Activated T-helper 1 cell treated with anti-CD3 and anti-CD28 coated beads, Interleukin-12 subunit alpha, Interleukin-12 subunit beta, Interleukin-2, Interleukin-4 antibody, amounts not matched to agents 30 ng/mL and 10 ng/mL and 1 ng/mL, durations not matched to agents 14 hours and 24 hours and 36 hours (primary cell): ENCODE measurements at regions not wholly inside any gene's neighbourhood (a gene's known extent, or its start where the extent isn't known, plus 50 kb on each side); places are given as distances from the start of the nearest gene placed in this dataset.

ENCODE experiments used
- DNase-seq: peaks from one replicate; pipeline ENCODE4 v3.0.0; 2021; ENCODE audit warnings: low spot score
- H3K27ac Mint-ChIP-seq: one replicate; pipeline ENCODE4 v1.8.0; 2021; ENCODE audit warnings: mild to moderate bottlenecking, mixed read lengths
- H3K27me3 Mint-ChIP-seq: one replicate; pipeline ENCODE4 v1.8.0; 2022; ENCODE audit warnings: mild to moderate bottlenecking, moderate library complexity, mixed read lengths; ENCODE audit not compliant: insufficient read depth
- H3K36me3 Mint-ChIP-seq: one replicate; pipeline ENCODE4 v1.8.0; 2021; ENCODE audit warnings: low read depth, mixed read lengths
- H3K4me1 Mint-ChIP-seq: one replicate; pipeline ENCODE4 v1.8.0; 2021; ENCODE audit warnings: low read depth, mixed read lengths
- H3K4me3 Mint-ChIP-seq: one replicate; pipeline ENCODE4 v1.8.0; 2021; ENCODE audit warnings: mild to moderate bottlenecking, moderate library complexity, mixed read lengths
- H3K9me3 Mint-ChIP-seq: one replicate; pipeline ENCODE4 v1.8.0; 2021; ENCODE audit warnings: mixed read lengths
- intact Hi-C: fragments of 100-400 bp; cut with micrococcal nuclease; formaldehyde crosslinking; loops from one replicate; pipeline ENCODE4 v1.15.1; 2024

- no peak overlapping the region for H3K4me3 Mint-ChIP-seq
- no peak for DNase-seq
- intact Hi-C loops, result no loop called here
- H3K4me1 Mint-ChIP-seq, result no peaks in the 10 kb centered on the region
- H3K9me3 Mint-ChIP-seq, result no peaks in the 10 kb centered on the region
- peaks cover 2% of the 10 kb centered on the region for H3K36me3 Mint-ChIP-seq
- no peaks in the 10 kb centered on the region for H3K27me3 Mint-ChIP-seq
- H3K27ac Mint-ChIP-seq, result no peak overlapping the region
Observed at GRCh38 chr12:107447336-107447735, 238.3 kb upstream of the PWP1 start.

DNA sequence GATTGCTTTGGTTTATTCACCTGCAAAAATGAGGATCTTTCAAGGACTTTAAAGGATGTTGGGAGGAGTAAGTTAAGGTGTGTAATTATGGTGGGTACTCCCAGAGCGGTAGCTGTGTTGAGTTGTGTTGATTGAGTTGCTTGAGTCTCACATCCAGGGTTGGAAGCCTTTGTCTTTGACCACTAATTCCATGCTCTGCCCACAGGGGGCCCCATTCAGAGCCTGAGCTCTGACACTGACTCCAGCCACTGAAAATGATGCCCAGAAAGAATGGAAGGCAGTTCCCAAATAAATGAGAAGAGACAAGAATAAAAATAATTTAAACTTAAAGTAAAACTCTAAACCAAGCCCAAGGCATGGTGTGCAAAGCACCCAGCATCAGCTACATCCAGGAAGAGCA, 237.4 kb upstream of the PWP1 start:
- Mint-ChIP-seq H3K4me3 (no peak overlapping the region), H3K36me3 (peaks cover 2% of the 10 kb centered on the region), H3K27ac (no peak overlapping the region), H3K4me1 (no peaks in the 10 kb centered on the region), H3K27me3 (no peaks in the 10 kb centered on the region), H3K9me3 (no peaks in the 10 kb centered on the region)
- intact Hi-C loops, result no loop called here
- no peak for DNase-seq

- intact Hi-C loops, result no loop called here
- peaks cover 2% of the 10 kb centered on the region for H3K36me3 Mint-ChIP-seq
- peaks cover 1% of the 10 kb centered on the region for H3K27me3 Mint-ChIP-seq
- H3K9me3 Mint-ChIP-seq, result no peaks in the 10 kb centered on the region
- H3K27ac Mint-ChIP-seq, result no peak overlapping the region
- no peak for DNase-seq
- no peaks in the 10 kb centered on the region for H3K4me1 Mint-ChIP-seq
- no peak overlapping the region for H3K4me3 Mint-ChIP-seq
Observed at GRCh38 chr12:107449891-107450290, 235.7 kb upstream of the PWP1 start.

DNA sequence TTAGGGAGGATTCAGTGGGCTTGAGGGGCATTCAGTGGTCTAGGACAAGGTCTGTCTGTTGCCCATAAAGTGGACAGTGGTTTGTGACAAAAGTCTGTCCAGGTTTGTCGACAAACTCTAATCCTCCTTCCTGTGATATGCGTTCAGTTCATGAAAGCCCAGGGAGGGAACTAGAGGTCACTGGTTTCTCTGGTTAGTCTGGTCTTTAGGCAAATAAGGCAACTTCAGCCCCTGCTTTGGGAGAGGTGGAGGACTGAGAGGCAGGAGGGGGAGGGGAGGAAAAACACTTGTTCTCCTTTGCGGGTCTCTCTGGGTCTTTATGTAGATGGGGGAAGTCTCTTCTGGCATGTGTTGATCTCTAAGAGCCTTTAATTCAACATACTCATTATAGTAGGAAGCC, 235.1 kb upstream of the PWP1 start:
- H3K9me3 Mint-ChIP-seq, result no peaks in the 10 kb centered on the region
- no peak overlapping the region for H3K27ac Mint-ChIP-seq
- H3K36me3 Mint-ChIP-seq, result peaks cover 2% of the 10 kb centered on the region
- intact Hi-C loops, result no loop called here
- no peak for DNase-seq
- no peak overlapping the region for H3K4me3 Mint-ChIP-seq
- H3K27me3 Mint-ChIP-seq, result peaks cover 1% of the 10 kb centered on the region
- no peaks in the 10 kb centered on the region for H3K4me1 Mint-ChIP-seq

GRCh38 chr12:107451246-107451645, 234.4 kb upstream of the PWP1 start:
- DNase-seq, result no peak
- Mint-ChIP-seq H3K27ac (no peak overlapping the region), H3K4me3 (no peak overlapping the region), H3K27me3 (peaks cover 1% of the 10 kb centered on the region), H3K36me3 (peaks cover 2% of the 10 kb centered on the region), H3K4me1 (no peaks in the 10 kb centered on the region), H3K9me3 (no peaks in the 10 kb centered on the region)
- intact Hi-C loops, result no loop called here

GRCh38 chr12:107454109-107454830, 231.3 kb upstream of the PWP1 start:
- no peaks in the 10 kb centered on the region for H3K36me3 Mint-ChIP-seq
- intact Hi-C loops, result no loop called here

DNA sequence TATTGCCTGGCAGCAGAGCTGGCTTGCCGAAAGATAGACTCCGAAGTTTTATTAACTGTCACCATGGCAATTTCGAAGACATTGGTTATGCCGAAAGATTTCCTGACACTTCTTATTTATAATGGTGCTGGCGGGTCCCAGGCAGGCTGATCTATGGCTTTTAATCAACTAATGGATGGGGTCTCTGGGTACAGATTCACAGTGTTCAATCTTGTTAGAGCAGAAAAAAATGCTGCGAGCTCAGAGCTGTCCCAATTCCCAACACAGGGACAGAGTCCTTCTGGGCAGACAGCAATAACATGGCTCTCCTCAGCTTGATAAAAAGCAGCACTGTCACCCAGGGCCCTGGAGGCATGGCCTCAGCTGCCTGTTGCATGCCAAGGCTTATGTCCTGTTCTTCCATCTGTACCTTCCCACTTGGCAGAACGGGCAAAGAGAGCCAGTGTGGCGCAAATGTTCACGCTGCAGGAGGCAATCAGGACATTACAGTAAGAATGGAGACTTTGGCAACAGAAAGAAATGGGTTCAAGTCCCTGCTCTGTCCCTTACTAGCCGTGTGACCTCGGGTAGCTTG, 228.2 kb upstream of the PWP1 start:
- DNase-seq, result no peak
- Mint-ChIP-seq H3K4me1 (peaks cover 4% of the 10 kb centered on the region), H3K9me3 (no peaks in the 10 kb centered on the region), H3K4me3 (no peak overlapping the region), H3K27me3 (peaks cover 1% of the 10 kb centered on the region), H3K36me3 (no peaks in the 10 kb centered on the region), H3K27ac (no peak overlapping the region)
- intact Hi-C loops, result no loop called here

More at GRCh38 chr12:107454109-107454830, 231.3 kb upstream of the PWP1 start:
- DNase-seq, result no peak
- Mint-ChIP-seq H3K4me1 (no peaks in the 10 kb centered on the region), H3K27ac (no peak overlapping the region), H3K9me3 (no peaks in the 10 kb centered on the region), H3K4me3 (no peak overlapping the region), H3K27me3 (peaks cover 1% of the 10 kb centered on the region)

- DNase-seq, result no peak
- peaks cover 4% of the 10 kb centered on the region for H3K4me1 Mint-ChIP-seq
- H3K27me3 Mint-ChIP-seq, result peaks cover 1% of the 10 kb centered on the region
- H3K9me3 Mint-ChIP-seq, result no peaks in the 10 kb centered on the region
- no peak overlapping the region for H3K27ac Mint-ChIP-seq
- H3K36me3 Mint-ChIP-seq, result no peaks in the 10 kb centered on the region
- no peak overlapping the region for H3K4me3 Mint-ChIP-seq
- intact Hi-C loops, result no loop called here
Observed at GRCh38 chr12:107458163-107458562, 227.4 kb upstream of the PWP1 start.

DNA sequence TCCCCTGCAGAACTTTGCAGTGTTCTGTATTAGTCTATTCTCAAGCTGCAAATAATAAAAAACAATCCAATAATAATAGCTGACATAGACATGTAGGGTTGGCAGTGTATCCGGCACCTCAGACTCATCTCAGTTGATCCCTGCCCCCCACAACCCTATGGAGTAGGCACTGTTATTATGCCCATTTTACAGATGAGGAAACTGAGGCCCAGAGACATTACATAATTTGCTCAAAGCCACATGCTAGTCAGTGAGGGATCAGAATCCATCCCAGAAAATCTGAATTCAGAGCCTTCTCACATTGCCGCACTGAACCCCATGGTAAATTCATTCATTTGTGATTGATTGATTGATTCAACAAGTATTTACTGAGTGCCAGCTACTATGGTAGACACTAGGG, 226.6 kb upstream of the PWP1 start:
- H3K9me3 Mint-ChIP-seq, result no peaks in the 10 kb centered on the region
- H3K27ac Mint-ChIP-seq, result no peak overlapping the region
- peaks cover 4% of the 10 kb centered on the region for H3K4me1 Mint-ChIP-seq
- intact Hi-C loops, result no loop called here
- DNase-seq, result no peak
- peaks cover 1% of the 10 kb centered on the region for H3K27me3 Mint-ChIP-seq
- H3K4me3 Mint-ChIP-seq, result no peak overlapping the region
- H3K36me3 Mint-ChIP-seq, result no peaks in the 10 kb centered on the region

DNA sequence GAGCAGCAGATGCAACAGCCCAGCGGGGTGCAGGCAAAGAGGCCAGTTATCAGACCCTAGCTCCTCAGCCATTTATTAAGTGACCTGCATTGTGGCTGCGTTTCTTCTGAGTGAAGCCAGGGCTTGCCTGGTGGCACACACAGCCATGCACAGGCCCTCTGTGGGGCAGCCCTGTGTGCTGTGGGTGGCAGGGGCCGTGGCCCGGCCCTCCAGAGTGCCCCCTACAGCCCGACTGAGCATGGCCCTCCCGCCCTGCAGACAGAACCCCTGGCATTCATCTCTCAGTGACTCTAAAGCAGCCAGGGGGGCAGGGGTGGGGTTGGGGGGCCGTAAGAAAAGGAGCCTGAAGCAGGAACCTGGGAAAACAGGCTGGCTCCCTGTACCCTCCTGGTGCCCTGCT, 226.0 kb upstream of the PWP1 start:
- Mint-ChIP-seq H3K36me3 (no peaks in the 10 kb centered on the region), H3K4me3 (no peak overlapping the region), H3K9me3 (no peaks in the 10 kb centered on the region), H3K27ac (no peak overlapping the region), H3K27me3 (peaks cover 1% of the 10 kb centered on the region), H3K4me1 (peaks cover 4% of the 10 kb centered on the region)
- intact Hi-C loops, result no loop called here
- DNase-seq, result no peak

DNA sequence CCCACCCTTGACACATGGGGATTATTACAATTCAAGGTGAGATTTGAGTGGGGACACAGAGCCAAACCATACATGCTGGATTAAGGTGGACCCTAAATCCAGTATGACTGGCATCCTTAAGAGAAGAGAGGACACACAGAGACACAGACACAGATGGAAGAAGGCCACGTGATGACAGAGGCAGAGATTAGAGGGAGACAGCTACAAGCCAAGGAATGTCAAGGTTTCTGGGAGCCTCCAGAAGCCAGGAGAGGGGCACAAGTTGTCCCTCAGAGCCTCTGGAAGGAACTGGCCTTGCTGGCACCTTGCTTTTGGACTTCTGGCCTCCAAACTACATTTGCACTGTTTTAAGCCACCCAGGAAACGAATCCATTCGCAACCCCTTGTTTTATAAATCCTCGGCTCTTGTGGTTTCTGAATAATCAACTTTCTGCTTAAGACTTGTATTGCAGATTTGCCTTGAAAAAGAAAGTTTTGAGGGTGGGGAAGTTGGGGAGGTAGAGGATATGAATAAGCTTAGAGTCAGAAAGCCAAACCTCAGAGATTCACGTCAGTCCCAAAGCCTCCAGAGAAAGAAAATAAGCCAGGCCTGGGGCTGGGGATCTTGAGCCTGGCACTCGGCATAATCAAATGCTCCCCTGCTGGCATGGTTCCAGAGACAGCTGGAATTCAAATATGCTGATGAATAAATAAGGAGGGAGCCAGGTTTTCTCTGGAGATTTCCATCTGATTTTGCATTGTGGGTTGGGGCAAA, 224.2 kb upstream of the PWP1 start:
- DNase-seq, result no peak
- H3K9me3 Mint-ChIP-seq, result no peaks in the 10 kb centered on the region
- H3K4me1 Mint-ChIP-seq, result peaks cover 11% of the 10 kb centered on the region
- H3K4me3 Mint-ChIP-seq, result no peak overlapping the region
- H3K27ac Mint-ChIP-seq, result no peak overlapping the region
- H3K27me3 Mint-ChIP-seq, result no peaks in the 10 kb centered on the region
- H3K36me3 Mint-ChIP-seq, result no peaks in the 10 kb centered on the region
- intact Hi-C loops, result no loop called here

GRCh38 chr12:107462428-107463332, 222.9 kb upstream of the PWP1 start:
- intact Hi-C loops, result no loop called here
- Mint-ChIP-seq H3K36me3 (no peaks in the 10 kb centered on the region), H3K4me1 (peaks cover 11% of the 10 kb centered on the region), H3K27me3 (no peaks in the 10 kb centered on the region), H3K9me3 (no peaks in the 10 kb centered on the region), H3K27ac (no peak overlapping the region), H3K4me3 (no peak overlapping the region)
- DNase-seq, result no peak
